Embryonic facial prominence (tissue), 1 donor: ENCODE measurements at regions not wholly inside any gene's neighbourhood (a gene's known extent, or its start where the extent isn't known, plus 50 kb on each side); places are given as distances from the start of the nearest gene placed in this dataset.

Experiments
- DNase-seq: peaks from one replicate; pipeline ENCODE4 v3.0.0-alpha.2; 2016; ENCODE audit errors: extremely low spot score

DNA sequence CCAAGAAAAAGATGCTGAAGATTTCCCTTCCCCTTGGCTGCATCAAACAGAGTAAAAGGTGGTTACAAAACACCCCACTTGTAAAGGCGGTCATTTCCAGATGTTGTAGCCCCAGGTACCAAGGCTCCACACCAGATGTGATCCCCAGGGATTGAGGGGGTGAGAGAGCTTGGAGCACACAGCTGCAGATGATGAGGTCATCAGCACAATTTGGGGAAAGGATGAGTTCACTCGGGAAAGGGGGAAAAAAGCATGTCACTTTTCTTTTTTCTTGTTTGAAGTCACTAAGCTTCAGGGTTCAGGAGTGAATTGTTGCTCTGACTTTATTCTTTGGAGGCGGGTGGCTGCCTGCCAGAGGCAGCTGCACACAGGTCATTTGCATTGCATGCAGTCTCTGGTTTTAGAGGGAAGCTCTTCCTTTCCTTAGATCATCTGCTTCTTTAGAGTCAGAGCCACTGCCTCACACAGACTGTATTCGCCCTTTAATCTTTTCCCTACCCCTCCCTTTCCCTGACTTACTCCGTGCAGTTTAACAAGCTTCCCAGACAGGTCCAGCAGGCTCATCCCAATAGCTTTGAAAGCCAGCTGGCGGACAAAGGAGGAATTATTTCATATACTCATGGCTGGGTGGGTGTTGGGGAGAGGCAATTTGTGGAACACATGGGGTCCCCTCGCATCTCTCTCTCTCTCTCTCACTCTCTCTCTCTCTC, 409.3 kb upstream of the SLC24A2 start:
- peak; percentile 13 for DNase-seq

GRCh38 chr9:20191228-20191840, 402.5 kb upstream of the SLC24A2 start:
- DNase-seq, result no peak

DNA sequence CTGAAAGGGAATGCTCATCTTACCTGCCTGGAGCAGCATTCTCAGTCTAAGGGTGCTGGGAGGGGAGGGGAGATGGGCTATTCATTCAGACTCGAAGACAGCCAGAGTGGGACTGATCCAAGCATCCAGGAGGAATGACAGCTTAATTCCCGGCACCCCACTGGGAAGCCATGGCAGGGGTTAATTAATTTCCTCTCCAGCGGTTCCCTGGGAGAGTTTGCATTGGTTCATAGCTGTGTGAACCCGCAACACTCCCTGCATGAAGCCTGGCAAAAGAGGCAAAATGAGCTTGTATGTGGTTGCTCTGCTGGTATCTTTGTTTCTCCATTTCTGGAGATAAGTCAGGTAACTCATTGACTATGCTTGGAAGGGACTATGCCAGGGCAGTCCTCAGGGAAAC, 401.0 kb upstream of the SLC24A2 start:
- no peak for DNase-seq

DNA sequence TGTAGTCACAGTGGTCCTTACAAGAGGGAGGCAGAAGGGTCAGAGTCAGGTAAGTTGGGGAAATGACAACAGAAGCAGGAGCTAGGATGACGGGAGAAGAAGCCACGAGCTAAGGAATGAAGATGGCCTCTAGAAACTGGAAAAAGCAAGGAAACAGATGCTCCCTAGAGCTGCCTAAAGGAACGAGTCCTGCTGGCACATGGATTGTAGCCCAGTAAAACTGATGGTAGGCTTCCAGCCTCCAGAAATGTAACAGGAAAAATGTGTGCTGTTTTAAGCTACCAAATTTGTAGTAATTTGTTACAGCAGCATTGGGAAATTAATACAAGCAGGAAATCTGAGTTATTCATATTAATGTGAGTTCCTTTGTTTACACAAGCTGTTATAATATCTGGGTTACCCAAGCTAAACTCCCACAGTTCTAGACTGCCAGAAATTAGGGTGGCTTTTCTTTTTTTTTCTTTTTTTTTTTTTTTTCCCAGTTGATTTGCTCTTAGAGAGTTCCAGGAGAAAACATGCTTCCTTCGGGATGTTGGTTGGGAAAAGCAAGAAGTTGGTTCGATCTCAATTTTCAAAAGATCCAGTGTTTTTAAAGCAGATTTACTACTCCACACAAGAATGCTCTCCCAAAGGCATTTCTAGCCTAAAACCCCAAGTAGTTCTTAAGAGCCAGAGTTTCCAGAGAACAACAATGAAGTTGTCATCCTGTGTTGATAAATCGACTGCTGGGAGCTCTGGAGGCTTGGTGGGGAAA, 400.0 kb upstream of the SLC24A2 start:
- no peak for DNase-seq

- no peak for DNase-seq
Observed at GRCh38 chr9:20187318-20187717, 398.5 kb upstream of the SLC24A2 start.

GRCh38 chr9:20186823-20187222, 398.0 kb upstream of the SLC24A2 start:
- no peak for DNase-seq

DNA sequence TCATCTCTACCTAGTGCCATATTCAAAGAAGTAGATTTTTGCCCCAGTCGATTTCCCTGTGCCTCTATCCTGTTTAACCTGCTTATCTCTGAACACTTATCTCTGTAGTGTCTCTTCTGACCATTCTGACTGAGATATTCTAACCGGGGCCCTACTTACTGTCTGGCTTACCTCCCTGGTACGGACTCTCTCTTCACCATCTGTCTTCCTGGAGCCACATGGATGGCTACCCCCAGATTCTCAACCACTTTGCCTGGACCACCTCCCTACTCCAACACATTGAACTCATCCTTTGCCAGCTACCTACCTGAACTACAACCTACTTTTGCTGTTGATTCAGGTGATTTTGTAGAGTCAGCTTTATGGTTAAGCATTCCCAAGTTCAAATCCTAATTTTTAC, 397.4 kb upstream of the SLC24A2 start:
- no peak for DNase-seq

DNA sequence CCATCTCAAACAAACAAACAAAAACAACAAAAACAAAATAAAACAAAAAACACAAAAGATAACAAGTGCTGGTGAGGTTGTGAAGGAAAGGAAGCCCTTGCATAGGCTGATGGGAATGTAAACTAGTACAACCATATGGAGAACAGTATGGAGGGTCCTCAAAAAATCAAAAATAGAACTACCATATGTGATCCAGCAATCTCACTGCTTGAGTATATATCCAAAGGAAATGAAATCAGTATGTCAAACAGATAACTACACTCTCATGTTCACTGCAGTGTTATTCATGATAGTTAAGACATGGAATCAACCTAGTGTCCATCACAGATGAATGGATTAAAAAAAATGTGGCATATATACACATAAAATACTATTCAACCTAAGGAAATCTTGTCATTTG, 395.7 kb upstream of the SLC24A2 start:
- DNase-seq, result no peak

- no peak for DNase-seq
Observed at GRCh38 chr9:20178679-20179078, 389.8 kb upstream of the SLC24A2 start.

DNA sequence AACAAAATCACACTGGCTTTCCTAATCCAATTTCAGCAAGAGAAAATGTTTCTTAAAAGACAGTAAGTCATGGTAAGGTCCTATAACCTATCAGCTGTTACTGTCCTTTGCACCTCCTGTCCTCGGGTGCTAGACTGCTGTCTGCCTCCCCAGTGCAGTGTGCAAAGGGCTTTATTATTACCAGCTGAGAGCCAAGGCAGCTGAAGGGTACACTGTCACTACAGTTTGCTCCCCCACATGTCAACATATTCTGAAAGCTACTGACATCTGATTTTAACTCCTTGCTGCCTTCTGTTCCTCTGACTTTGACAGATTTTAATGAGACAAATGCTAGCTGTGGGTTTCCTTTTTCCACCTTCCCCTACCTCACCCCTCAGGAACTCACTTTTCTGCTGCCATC, 389.4 kb upstream of the SLC24A2 start:
- DNase-seq, result no peak

GRCh38 chr9:20170122-20170521, 381.3 kb upstream of the SLC24A2 start:
- DNase-seq, result no peak

DNA sequence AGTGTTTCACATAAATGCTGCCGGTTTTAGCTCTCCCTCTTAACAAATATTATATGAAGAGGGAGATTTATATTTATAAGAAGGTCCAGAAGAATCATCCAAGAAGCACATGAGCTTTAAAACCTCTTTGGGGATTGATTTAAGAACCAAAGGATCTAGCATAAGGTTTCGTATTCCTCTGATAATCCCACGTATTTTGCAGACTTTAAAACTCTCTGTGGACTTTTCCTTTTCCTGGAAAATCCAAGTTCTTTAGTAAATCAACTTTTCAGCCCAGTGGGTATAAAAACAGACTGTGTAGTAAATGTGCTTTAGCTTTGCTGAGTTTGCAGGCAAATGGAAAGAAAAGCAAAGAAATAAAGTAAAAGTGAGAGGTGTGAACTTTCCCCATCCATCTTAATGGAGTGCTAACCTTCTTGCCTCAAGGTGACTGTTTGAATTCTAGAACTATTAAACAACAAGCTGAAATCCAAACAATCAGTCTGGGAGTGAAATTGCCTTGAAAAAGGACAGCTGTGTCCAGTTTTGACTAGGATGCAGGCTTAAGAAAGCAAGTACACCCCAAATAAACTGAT, 363.4 kb upstream of the SLC24A2 start:
- DNase-seq, result no peak

GRCh38 chr9:20148416-20148815, 359.6 kb upstream of the SLC24A2 start:
- no peak for DNase-seq

DNA sequence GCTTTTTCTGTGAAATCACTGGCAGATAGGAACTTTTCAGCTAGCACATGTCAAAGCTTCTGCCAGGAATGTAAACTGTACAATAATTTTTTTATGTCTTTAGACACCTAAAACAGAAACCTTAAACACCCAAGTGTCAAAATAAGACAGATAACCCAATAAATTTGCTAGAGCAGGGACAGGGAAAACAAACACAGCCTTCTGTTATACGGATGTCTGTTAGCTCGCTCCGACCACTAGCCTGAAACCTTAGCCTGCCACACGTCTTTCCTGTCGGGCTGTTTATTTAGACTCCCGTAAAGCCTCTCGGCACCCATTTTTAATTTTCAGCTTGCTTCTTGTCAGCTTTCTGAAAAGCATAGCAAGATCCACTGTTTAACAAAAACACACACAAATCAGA, 355.4 kb upstream of the SLC24A2 start:
- DNase-seq, result no peak

- DNase-seq, result no peak
Observed at GRCh38 chr9:20139763-20140290, 351.0 kb upstream of the SLC24A2 start.

DNA sequence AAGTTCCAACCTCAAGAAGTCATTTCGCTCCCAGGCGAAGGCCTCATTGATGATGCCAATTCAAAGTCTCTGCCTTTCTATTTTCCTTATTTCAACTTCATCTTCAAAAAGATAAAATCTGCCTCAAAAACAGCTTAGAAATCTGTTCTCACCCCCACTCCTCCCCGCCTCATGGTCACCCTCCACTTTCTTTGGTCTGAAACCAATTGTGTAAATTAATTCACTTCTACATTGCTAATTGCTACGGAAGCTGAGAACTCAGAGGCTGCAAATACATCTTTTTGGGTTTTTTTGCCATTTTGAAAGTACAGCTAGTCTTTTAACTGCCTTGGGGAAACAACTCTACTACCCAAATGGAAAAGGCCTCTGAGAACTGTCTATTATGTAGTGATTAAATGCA, 350.0 kb upstream of the SLC24A2 start:
- no peak for DNase-seq

DNA sequence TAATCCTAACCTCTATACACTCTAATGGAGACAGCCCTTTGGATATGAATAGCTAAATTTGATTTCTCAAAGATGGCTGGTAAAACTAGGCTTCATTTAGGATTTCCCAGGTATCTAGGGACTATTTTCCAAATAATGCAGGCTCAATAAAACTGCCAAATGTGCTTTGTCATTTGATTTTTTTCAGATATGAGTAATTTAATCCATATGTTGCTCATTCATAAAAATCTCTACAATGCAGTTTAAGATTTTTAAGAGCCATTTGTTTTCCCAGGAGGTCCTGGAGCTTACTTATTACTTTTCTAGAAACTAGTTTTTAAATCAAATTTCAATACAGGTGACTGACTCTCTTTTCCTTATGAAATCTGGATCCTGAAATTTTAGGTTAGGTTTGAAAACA, 349.3 kb upstream of the SLC24A2 start:
- no peak for DNase-seq

DNA sequence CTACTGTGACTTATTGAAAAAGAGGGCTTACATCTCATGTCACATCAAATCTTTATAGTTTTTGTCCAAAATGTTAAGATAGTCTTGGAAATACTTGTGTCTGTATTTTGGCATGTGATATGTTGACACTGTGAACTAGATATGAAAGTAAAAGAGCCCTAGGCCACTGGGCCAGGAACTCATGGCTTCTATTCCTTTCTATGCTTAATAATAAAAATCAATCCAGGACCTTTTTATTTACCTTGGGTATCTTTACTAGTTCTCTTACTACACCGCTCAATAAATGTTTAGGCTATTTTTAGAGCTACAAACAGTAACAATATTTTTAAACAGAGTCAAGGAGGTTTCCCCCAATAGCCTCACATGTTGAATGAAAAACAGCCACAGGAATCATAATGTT, 348.6 kb upstream of the SLC24A2 start:
- no peak for DNase-seq

DNA sequence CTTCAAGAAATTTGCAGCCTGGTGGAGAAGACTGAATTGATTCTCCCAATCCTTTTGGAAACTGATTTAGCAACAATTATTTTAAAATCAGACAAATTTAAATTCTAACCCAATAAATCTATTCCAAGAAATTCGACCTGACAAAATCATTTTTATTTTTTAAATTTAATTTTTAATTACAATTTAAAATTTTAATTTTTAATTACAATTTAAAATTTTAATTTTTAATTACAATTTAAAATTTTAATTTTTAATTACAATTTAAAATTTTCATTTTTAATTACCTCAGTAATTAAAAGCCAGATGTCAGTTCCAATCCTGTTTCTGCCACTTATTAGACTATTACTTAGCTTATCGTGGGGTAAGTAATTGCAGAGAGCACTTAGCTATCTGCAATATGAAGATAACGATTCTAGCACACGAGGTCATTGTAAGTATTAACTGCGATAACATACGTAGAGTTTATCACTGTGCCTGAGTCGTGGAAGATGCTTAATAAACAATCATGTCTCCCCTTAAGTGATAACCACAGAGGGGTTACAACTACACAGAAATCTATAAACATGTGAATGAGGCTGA, 346.4 kb upstream of the SLC24A2 start:
- no peak for DNase-seq

GRCh38 chr9:20125727-20126126, 336.9 kb upstream of the SLC24A2 start:
- no peak for DNase-seq

- no peak for DNase-seq
Observed at GRCh38 chr9:20119566-20119965, 330.7 kb upstream of the SLC24A2 start.

GRCh38 chr9:20117986-20118385, 329.1 kb upstream of the SLC24A2 start:
- no peak for DNase-seq
